Endothelial cell of umbilical vein (primary cell): ENCODE measurements at regions not wholly inside any gene's neighbourhood (a gene's known extent, or its start where the extent isn't known, plus 50 kb on each side); places are given as distances from the start of the nearest gene placed in this dataset.

Experiments used
- BruUV-seq: library from RNA; stranded (reverse); fragments of 400-500 nt; replicated peaks from 2 replicates; lab custom pipeline; 2021; lab: Mats Ljungman, UMichigan
- CTCF ChIA-PET: fragments of 300-600, 350-600 bp; sonication (Branson Sonifier 250); formaldehyde crosslinking; loops from one replicate; lab custom pipeline; 2021; ENCODE audit warnings: antibody characterized with exemption, inconsistent platforms; lab: Charles Lee
- POLR2A ChIA-PET: fragments of 300-600, 350-600 bp; sonication (Branson Sonifier 250); formaldehyde crosslinking; loops from one replicate; lab custom pipeline; 2021; ENCODE audit warnings: antibody characterized with exemption, inconsistent platforms; lab: Charles Lee
- DNase-seq: peaks from one replicate; pipeline ENCODE4 v3.0.0-alpha.2; 2011; ENCODE audit warnings: low read depth, low spot score
- FAIRE-seq: peaks from 2 replicates; lab custom pipeline; 2011; peaks lifted over from hg19 to GRCh38; lab: Jason Lieb, UNC
- H2AFZ ChIP-seq: 2 replicates; pipeline ENCODE4 v1.6.0; 2012; ENCODE audit warnings: low read depth, low read length, control low read depth, inconsistent platforms
- H3K27ac ChIP-seq: 2 replicates; pipeline ENCODE4 v1.5.1; 2011; ENCODE audit warnings: low read depth, mild to moderate bottlenecking, control low read depth, low read length, moderate library complexity; ENCODE audit not compliant: insufficient read depth
- H3K27me3 ChIP-seq, 2 experiments: 2 replicates each; pipeline versions ENCODE4 v1.6.0 to v1.6.1; 2011; ENCODE audit warnings: low read length in 2 of 2, mixed read lengths in 1 of 2; ENCODE audit not compliant: control insufficient read depth in 2 of 2, insufficient read depth in 2 of 2
- H3K36me3 ChIP-seq, 2 experiments: 2 replicates in 1 of 2; 3 replicates in 1 of 2; pipeline ENCODE4 v1.5.1; 2011; ENCODE audit warnings: low read length in 2 of 2, mild to moderate bottlenecking in 1 of 2, moderate library complexity in 1 of 2; ENCODE audit not compliant: control insufficient read depth in 2 of 2, insufficient read depth in 2 of 2; ENCODE audit errors: extremely low read depth in 1 of 2
- H3K4me1 ChIP-seq: 3 replicates; pipeline ENCODE4 v1.5.1; 2011; ENCODE audit warnings: mild to moderate bottlenecking, low read length; ENCODE audit not compliant: control insufficient read depth, insufficient read depth; ENCODE audit errors: extremely low read depth
- H3K4me2 ChIP-seq: 2 replicates; pipeline ENCODE4 v1.6.1; 2011; ENCODE audit warnings: low read length, control low read depth, mixed read lengths; ENCODE audit not compliant: insufficient read depth
- H3K4me3 ChIP-seq, 3 experiments: fragments of 200-600 bp in 1 of 3; sonication (generic), shearing (Covaris generic) in 1 of 3; replicated peaks in 1 of 3; 2 replicates each; pipeline ENCODE4 v1.5.1; 2011 to 2016; ENCODE audit warnings: control low read depth in 3 of 3, low read length in 3 of 3, mild to moderate bottlenecking in 2 of 3, inconsistent platforms in 1 of 3, low read depth in 1 of 3, moderate library complexity in 1 of 3; ENCODE audit not compliant: insufficient read depth in 1 of 3
- H3K79me2 ChIP-seq: 2 replicates; pipeline ENCODE4 v1.6.0; 2012; ENCODE audit warnings: low read length, inconsistent platforms; ENCODE audit not compliant: control insufficient read depth, insufficient read depth
- H3K9ac ChIP-seq: replicated peaks from 2 replicates; pipeline ENCODE3; 2011; ENCODE audit warnings: low read length, control low read depth; ENCODE audit not compliant: insufficient read depth; ENCODE audit errors: extremely low read depth
- H3K9me1 ChIP-seq: replicated peaks from 3 replicates; pipeline ENCODE4 v1.6.0; 2011; ENCODE audit warnings: mild to moderate bottlenecking, low read length; ENCODE audit not compliant: control insufficient read depth, insufficient read depth; ENCODE audit errors: extremely low read depth
- H3K9me3 ChIP-seq: replicated peaks from 2 replicates; pipeline ENCODE4 v1.5.1; 2012; ENCODE audit warnings: low read length, inconsistent platforms; ENCODE audit not compliant: control insufficient read depth, insufficient read depth
- H4K20me1 ChIP-seq: replicated peaks from 2 replicates; pipeline ENCODE3; 2011; ENCODE audit warnings: mild to moderate bottlenecking, low read length; ENCODE audit not compliant: control insufficient read depth, insufficient read depth; ENCODE audit errors: extremely low read depth
- EZH2 ChIP-seq: IDR thresholded peaks from 2 replicates; pipeline ENCODE4 v1.6.1; 2012; ENCODE audit warnings: borderline replicate concordance, low read depth, mild to moderate bottlenecking, moderate library complexity, low read length, inconsistent platforms; ENCODE audit not compliant: severe bottlenecking
- FOS ChIP-seq: IDR thresholded peaks from 2 replicates; pipeline ENCODE4 v1.6.1; 2011; ENCODE audit warnings: mild to moderate bottlenecking, low read length, moderate library complexity, borderline replicate concordance; ENCODE audit not compliant: insufficient read depth
- GATA2 ChIP-seq: IDR thresholded peaks from 2 replicates; pipeline ENCODE4 v1.7.0; 2011; ENCODE audit warnings: low read depth, mild to moderate bottlenecking, moderate library complexity, mixed read lengths, low read length; ENCODE audit not compliant: insufficient read length, insufficient read depth
- JUN ChIP-seq: IDR thresholded peaks from 2 replicates; pipeline ENCODE4 v1.6.1; 2011; ENCODE audit warnings: borderline replicate concordance, low read depth; ENCODE audit not compliant: insufficient read length, insufficient read depth
- MYC ChIP-seq: IDR thresholded peaks from one replicate; pipeline ENCODE4 v1.6.1; 2011; ENCODE audit warnings: mild to moderate bottlenecking, low read depth, low read length
- POLR2A ChIP-seq: IDR thresholded peaks from 2 replicates; pipeline ENCODE4 v1.6.1; 2012; ENCODE audit warnings: low read depth, mild to moderate bottlenecking, control low read depth, low read length
- POLR2AphosphoS5 ChIP-seq: IDR thresholded peaks from 2 replicates; pipeline ENCODE4 v1.6.1; 2012; ENCODE audit warnings: low read depth, mild to moderate bottlenecking, control low read depth, low read length, moderate library complexity; ENCODE audit not compliant: insufficient read depth
- dilution Hi-C: fragments of 300-500 bp; cut with MboI; formaldehyde crosslinking; loops from one replicate; pipeline ENCODE4 v1.15.0; 2019; ENCODE audit warnings: low sequenced_read_pairs; ENCODE audit not compliant: extremely low pct_ligation_motif_present
- intact Hi-C: fragments of 100-400 bp; cut with micrococcal nuclease; formaldehyde crosslinking; loops from one replicate; pipeline ENCODE4 v1.10.0; 2022
- TF ChIP-seq, protein P1 (sequence below), 2 donors: IDR thresholded peaks; 1 replicate in 1 of 2; 2 replicates in 1 of 2; pipeline ENCODE4 v1.5.1; 2011; ENCODE audit warnings: low read length in 2 of 2, mild to moderate bottlenecking in 2 of 2, moderate library complexity in 2 of 2, control low read depth in 1 of 2, inconsistent platforms in 1 of 2, low read depth in 1 of 2; ENCODE audit not compliant: insufficient read depth in 1 of 2; ENCODE audit errors: extremely low read depth in 1 of 2
- TF ChIP-seq, protein P2 (sequence below): IDR thresholded peaks from 2 replicates; pipeline ENCODE4 v1.6.1; 2011; ENCODE audit not compliant: insufficient read depth, insufficient read length

DNA sequence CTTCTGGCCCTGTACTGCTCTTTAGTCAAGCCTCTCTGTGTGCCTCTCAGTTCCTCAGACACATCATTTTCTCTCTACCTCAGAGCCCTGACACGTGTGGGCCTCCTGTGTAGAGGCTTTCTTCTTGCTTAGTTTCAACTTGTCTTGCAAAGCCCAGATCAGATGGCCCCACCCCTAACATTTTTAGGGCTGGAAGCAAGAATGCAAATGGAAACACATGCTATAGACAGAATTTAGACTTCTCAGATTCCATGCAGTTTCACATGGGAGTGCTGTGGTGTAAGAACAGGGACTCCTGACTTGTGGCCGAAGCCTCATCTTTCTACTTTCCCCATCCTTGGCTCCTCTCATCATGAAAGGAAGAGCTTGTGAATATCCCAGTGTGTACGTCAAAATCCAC lies 350.7 kb downstream of the DCHS2 start:
- no peaks in the 10 kb centered on the region for H3K9me1 ChIP-seq
- DNase-seq = no peak
- POLR2A ChIA-PET = no interaction called here
- CTCF ChIA-PET = no interaction called here
- peaks cover 8% of the 10 kb centered on the region for H3K9me3 ChIP-seq
- no TSS peak for BruUV-seq
- no peaks in the 10 kb centered on the region for H4K20me1 ChIP-seq
- H3K36me3 ChIP-seq = no peaks in the 10 kb centered on the region
- no peak overlapping the region for H3K27ac ChIP-seq
- H2AFZ ChIP-seq = no peak overlapping the region
- no peaks in the 10 kb centered on the region for H3K79me2 ChIP-seq
- FAIRE-seq = no peak
- no peaks in the 10 kb centered on the region for H3K4me1 ChIP-seq
- no peak overlapping the region for H3K9ac ChIP-seq
- no peak overlapping the region for H3K4me3 ChIP-seq
- no peaks in the 10 kb centered on the region for H3K27me3 ChIP-seq
- intact Hi-C loops = no loop called here
- H3K4me2 ChIP-seq = no peak overlapping the region
- TF ChIP-seq FOS = no peak
- TF ChIP-seq, protein P1, sequence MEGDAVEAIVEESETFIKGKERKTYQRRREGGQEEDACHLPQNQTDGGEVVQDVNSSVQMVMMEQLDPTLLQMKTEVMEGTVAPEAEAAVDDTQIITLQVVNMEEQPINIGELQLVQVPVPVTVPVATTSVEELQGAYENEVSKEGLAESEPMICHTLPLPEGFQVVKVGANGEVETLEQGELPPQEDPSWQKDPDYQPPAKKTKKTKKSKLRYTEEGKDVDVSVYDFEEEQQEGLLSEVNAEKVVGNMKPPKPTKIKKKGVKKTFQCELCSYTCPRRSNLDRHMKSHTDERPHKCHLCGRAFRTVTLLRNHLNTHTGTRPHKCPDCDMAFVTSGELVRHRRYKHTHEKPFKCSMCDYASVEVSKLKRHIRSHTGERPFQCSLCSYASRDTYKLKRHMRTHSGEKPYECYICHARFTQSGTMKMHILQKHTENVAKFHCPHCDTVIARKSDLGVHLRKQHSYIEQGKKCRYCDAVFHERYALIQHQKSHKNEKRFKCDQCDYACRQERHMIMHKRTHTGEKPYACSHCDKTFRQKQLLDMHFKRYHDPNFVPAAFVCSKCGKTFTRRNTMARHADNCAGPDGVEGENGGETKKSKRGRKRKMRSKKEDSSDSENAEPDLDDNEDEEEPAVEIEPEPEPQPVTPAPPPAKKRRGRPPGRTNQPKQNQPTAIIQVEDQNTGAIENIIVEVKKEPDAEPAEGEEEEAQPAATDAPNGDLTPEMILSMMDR (IDR thresholded peaks at IDR 0.05; ENCODE audit: extremely low read depth in 1 of 2, insufficient read depth in 1 of 2, low read depth in 1 of 2, low read length in 2 of 2) = no peak
- TF ChIP-seq JUN = no peak
- no peak for TF ChIP-seq EZH2
- no peak for TF ChIP-seq MYC
- no peak for TF ChIP-seq POLR2AphosphoS5
- TF ChIP-seq GATA2 = no peak
- TF ChIP-seq POLR2A = no peak
- TF ChIP-seq, protein P2, sequence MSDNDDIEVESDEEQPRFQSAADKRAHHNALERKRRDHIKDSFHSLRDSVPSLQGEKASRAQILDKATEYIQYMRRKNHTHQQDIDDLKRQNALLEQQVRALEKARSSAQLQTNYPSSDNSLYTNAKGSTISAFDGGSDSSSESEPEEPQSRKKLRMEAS = no peak
- dilution Hi-C loops = no loop called here
